Vagina (tissue), 2 donors: ENCODE measurements at regions not wholly inside any gene's neighbourhood (a gene's known extent, or its start where the extent isn't known, plus 50 kb on each side); places are given as distances from the start of the nearest gene placed in this dataset.

Experiments used
- CTCF ChIP-seq, 3 experiments: fragments of 450-650 bp in 2 of 3; fragments of 200-600 bp in 1 of 3; sonication (generic) in 1 of 3; IDR thresholded peaks; one replicate each; pipeline ENCODE4 v1.5.1; 2017 to 2019; ENCODE audit warnings: antibody characterized with exemption in 3 of 3, mild to moderate bottlenecking in 2 of 3, moderate library complexity in 2 of 3
- POLR2AphosphoS5 ChIP-seq, 2 donors: sonication (generic); formaldehyde crosslinking; IDR thresholded peaks; one replicate each; pipeline ENCODE4 v1.9.0; 2017; ENCODE audit warnings: antibody characterized with exemption in 2 of 2, mild to moderate bottlenecking in 2 of 2, low read depth in 1 of 2; ENCODE audit not compliant: insufficient read depth in 1 of 2

- no peak for TF ChIP-seq POLR2AphosphoS5 (IDR thresholded peaks at IDR 0.05; ENCODE audit: insufficient read depth in 1 of 2, low read depth in 1 of 2)
- no peak for TF ChIP-seq CTCF (IDR thresholded peaks at IDR 0.05)
Observed at GRCh38 chr15:101558221-101558941, 68.9 kb upstream of the PCSK6 start.
